NCI-H1417 treated with DMSO at 0.1 percent for 48 hours (cell line): ENCODE measurements at regions not wholly inside any gene's neighbourhood (a gene's known extent, or its start where the extent isn't known, plus 50 kb on each side); places are given as distances from the start of the nearest gene placed in this dataset.

Source experiments
- DNase-seq: peaks from one replicate; lab custom pipeline; 2025; lab: John Stamatoyannopoulos, UW

DNA sequence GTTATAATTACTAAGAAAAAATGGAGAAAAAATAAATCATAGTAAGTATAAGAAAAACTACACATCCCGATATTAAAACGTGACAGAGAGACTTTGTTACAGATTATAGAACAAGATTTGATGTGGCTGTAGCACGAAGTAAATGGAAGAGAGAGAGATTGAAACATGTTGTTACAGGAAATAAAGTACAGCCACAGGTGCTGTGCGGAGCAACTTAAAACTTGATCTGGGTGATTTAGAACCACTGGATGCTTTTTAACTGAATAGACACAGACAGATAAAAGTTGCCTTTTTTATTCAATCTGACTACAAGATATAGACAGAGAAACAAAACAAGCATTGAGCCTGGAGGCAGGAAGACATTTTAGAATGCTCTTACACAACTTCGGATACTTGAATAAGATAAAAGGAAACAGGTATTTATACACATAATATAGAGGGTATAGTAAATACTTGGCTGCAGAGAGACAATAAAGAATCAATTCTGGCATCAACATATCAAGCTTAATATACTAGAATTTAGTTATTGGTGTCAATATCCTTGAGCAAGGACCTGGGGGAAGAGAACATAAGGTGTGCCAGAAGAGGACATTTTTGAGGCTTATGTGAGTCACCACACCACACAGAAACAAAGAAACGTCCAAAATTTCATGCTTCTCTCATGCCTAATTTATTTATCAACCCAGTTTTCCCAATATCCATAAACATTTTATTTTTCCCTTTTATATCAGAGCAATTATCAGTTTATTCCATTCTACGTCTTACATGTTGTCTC is 548.5 kb downstream of the SLITRK1 start:
- no peak for DNase-seq

DNA sequence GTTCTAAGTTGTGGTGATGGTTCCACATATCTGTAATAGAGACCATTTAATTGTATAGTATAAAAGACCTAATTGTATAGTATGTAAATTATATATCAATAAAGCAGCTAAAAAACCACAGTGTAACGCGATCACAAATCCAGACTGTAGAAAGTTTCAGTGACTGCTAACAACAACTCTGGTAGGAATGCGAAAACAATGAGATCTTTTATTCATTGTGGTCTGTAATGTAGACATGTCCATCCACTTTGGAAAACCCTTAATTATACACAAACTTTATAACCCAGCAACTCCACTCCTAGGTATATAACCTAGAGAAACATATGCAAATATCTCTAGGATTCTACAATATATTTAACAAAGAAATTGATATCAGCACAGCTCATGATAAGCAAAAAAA is 549.5 kb downstream of the SLITRK1 start:
- no peak for DNase-seq

DNA sequence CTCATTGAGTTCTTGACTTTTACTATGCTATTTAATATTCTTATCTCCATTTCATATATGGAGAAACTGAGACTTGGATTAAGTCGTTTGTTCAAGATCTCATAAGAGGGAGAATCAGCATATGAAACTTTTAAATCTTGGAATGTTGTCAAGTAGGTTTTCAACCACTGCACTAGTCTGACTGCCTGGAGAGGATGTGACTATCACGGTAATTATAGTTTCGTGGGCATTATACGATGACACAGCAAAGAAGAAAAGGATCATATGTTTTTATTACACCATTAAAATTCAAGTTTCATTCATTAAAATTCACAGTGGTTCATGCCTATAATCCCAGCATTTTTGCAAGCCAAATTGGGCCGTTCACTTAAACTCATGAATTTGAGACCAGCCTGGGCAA is 555.2 kb downstream of the SLITRK1 start:
- no peak for DNase-seq

DNA sequence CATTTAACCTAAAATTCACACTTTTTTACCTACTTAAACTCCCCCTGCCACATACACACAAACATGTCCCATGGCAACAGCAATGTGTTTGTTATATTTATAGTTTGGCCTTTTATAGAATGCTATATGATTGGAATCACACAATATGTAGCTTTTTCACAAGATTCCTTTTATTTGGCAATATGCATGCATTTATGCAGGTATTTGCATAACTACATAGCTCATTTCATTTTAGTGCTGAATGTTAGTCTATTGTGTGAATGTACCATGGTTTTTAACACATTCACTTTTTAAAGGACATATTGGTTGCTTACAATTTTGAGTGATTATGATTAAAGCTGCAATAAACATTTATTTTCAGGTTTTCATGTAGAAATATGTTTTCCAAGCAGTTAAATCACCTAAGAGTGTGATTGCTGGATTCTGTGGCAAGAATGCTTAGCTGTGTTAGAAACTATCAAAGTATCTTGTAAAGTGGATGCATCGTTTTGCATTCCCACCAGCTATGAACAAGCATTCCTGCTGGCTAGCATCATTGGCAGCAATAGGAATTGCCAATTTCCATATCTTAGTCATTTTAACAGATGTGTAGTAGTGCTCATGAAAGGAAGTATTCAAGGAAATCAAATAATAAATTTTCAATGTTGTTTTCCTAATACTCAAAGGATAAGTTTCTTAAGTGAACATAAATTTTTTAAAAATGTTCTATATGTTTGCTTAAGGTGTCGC is 557.0 kb downstream of the SLITRK1 start:
- DNase-seq = no peak

DNA sequence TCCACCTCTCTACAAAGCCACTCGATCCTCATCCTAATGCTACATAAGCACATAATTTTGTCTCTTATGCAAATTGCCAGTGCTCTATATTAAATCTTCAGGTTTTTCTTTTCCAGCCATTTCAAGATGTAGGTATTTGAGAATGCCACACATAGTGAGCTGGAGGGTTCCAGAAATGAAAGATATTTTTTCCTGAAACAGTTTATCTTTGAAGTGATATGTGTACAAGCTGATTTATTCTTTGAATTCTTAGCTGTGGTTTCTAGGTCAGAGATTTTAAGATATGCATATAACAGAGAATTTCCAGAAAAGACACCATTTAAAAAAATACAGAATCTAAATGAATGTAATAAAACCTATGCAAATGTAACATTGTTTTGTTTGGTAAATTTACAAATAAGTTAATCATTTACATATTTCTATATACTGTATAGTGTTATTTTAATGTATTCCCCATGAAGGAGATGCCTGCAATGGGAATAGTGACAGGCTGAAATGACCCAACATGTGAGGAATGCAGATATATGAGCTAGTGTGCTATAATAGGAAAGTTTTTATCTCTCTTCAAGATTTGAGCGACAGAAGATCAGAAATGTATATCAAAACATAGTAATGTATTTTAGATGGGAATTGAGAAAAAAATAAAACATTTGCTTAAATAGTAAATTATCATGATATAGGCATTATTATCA is 570.2 kb downstream of the SLITRK1 start:
- DNase-seq = no peak

DNA sequence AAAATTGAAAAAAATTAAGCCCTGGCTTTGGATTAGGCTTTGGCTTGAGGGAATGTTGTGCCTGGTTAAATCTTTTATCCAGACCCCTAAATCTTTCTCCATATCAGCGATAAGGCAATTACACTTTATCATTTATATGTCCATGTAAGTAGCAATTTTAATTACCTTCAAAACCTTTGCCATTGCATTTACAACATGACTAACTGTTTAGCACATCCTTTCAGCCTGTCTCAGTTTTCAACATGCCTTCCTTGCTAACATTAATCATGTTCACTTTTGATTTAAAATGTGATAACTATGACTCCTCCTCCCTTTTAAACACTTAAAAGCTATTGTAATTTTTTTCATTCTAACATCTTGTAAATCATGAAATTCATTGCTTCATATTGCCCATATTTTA is 583.7 kb downstream of the SLITRK1 start:
- no peak for DNase-seq

DNA sequence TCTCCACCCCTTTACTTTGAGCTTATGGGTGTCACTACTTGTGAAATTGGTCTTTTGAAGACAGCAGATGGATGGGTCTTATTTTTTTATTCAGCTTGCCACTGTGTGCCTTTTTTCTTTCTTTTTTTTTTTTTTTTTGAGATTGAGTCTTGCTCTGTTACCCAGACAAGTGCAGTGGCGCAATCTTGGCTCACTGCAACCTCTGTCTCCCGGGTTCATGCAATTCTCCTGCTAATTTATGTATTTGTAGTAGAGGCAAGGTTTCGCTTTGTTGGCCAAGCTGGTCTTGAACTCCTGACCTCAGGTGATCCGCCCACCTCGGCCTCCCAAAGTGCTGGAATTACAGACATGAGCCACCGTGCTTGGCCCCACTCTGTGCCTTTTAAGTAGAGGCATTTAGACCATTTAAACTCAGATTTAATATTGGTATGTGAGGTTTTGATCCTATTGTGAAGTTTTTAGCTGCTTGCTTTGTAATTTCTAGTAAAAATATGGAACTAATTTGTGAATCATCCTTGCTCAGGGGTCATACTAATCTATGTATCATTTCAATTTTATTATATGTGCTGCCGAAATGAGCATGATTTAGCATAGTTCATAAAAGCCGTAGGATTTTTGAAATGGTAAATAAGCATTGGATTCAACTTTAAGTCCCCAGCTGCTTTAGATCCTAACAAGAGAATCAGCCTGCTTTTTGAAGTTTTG is 584.5 kb downstream of the SLITRK1 start:
- DNase-seq = no peak

DNA sequence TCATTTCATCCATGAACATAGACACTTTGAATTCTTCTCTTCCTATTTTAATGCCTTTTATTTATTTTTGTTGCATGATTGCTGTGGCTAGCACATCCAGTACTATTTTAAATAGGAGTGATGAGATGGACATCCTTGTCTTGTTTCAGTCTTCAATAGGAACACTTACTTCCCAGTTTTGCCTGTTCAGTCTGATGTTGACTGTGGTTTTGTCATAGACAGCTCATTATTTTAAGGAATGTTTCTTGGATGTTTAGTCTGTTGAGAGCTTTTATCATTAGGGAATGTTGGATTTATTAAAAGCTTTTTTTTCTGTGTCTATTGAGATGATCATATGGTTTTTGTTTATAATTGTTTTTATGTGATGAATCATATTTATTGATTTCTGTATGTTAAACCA is 586.6 kb downstream of the SLITRK1 start:
- no peak for DNase-seq

DNA sequence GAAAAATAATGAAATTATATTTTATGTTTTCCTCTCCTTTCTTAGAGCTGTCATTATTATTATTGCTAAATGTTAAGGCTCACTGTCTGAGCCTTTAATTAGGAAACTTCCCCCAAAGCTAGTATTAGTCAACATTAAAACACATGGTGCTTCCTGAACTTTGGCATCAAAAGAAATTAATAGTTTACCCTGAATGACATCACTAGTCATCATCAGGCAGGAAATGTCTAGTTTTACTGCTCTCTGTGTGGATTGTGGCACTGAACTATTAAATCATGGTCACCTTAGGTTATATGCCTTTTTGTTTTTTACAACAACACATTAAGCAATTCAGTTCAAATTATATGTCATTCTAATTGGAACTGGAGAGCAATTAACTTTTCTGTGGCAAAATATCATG is 595.5 kb downstream of the SLITRK1 start:
- no peak for DNase-seq

DNA sequence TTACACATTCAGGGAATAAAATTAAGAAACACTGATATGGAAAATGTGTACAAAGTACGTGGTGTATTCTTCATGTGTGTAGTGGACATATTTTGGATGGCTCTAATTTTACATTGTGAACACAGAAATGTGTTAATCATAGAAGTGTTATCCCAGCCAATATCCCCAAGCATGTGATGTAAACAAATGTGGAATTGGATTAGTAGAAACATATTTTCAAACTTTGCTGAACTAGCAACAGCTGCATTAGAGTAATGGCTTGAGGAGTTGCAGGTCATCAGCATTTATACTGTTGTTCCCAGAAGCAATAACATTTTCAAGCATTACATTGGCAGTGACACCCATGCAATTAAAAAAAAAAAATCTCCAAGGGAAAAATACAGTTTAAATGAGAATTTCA is 600.6 kb downstream of the SLITRK1 start:
- no peak for DNase-seq

DNA sequence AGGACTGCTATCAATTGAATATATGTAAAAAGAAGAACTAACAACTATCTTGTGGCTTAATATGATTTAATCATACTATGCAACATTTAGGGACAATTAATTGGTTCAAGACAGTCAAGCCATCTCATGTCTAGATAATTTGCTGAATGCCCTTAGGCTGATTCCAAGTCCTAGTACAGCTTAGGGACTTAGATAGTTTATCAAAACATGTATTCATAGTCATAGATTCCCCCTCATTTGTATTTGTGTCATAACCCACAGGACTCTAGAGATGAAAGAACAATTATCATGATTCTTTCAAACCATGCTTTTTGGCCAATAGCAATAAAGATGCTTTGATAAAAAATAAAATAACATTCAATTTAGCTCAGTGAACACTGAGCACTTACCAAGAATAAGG is 607.6 kb downstream of the SLITRK1 start:
- DNase-seq = no peak

DNA sequence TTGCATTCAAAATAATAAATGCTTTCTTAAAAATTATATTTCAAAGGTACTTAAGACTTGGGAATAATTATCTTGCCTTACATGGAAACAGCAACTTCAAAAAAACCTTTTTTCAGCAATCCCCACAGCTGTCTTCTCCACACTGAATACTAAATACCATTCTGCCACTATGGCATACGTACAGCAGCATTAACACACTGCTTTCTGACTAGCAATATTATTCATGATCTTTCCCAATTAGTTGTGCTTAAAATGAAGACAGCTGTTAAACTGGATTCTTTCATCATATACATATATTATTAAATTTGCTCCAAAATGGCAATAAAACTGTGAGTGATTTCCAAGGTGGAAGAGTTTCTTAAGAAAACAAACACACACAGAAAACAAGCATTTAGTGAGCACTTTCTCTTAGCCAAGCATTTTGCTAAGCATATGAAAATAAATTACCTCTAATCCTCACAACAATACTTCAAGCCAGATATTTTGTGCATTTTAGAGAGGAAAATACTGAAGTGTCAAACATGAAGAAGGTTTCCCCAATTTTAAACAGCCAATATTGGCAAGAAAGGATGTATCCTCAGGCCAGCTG is 609.5 kb downstream of the SLITRK1 start:
- DNase-seq = no peak

DNA sequence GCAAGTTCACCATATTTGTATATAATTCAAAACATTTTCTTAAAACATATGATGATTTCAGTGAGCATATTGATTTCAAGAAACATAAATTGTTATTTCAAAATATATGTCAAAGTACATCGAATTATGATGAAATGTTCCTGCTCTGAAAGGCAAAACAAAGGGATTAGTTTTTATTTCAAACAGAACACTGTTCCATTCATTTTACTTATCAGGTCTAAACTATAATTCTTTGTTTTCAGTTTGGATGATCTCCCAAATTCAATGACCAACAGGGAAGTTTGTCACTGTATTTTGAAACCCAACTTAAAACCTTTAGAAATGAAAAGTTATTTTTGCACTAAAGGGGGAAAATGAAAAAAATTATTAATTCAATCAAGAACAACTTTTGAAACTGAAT is 610.2 kb downstream of the SLITRK1 start:
- no peak for DNase-seq

DNA sequence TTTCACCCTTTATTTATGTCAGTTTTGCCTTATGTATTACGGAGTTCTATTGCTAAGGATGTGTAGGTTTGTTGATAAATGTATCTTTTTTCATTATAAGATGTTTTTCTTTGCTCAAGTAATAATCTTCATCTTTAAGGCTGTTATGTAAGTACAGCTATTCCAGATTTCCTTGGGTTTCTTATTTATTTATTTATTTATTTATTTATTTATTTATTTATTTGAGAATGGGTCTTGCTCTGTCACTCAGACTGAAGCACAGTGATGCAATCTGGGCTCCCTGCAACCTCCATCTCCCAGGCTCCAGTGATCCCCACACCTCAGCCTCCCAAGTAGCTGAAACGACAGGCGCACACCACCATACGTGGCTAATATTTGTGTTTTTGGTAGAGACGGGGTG is 617.0 kb downstream of the SLITRK1 start:
- DNase-seq = no peak

DNA sequence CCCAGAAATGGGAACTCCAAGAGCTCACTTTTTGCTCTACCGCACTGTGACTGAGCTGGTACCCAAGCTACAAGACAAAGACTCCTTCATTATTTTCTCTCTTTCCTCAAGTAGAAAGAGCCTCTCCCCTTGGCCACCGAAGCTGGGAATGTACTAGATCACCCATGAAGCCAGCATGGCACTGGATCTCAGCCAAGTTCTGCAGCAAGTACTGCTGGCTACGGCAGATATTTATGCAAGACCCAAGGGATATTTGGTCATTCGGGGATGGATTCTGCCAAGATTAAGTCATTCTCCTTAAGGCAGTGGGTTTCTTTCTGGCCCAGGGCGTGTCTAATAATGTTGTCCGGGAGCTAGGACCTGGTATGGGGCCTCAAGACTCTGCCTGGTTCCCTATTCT is 633.5 kb downstream of the SLITRK1 start:
- DNase-seq = no peak

DNA sequence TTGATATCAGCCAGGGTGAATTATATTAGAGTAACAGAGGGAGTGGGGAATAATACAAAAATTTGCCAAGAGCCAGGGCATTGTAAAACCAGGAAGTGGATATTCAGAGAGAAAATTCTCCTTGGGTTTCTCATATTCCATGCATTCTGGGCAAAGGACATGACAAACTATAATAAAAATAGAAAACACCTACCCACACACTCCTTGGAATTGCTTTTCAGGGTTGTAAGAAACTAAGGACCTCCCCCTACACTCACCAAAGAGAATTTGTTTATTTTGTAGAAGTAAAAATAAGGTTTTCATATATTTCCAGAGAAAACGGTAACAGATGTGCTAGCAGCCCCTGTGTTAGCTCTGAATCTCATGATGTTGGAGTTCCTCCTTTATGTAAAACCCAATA is 649.6 kb downstream of the SLITRK1 start:
- DNase-seq = no peak

DNA sequence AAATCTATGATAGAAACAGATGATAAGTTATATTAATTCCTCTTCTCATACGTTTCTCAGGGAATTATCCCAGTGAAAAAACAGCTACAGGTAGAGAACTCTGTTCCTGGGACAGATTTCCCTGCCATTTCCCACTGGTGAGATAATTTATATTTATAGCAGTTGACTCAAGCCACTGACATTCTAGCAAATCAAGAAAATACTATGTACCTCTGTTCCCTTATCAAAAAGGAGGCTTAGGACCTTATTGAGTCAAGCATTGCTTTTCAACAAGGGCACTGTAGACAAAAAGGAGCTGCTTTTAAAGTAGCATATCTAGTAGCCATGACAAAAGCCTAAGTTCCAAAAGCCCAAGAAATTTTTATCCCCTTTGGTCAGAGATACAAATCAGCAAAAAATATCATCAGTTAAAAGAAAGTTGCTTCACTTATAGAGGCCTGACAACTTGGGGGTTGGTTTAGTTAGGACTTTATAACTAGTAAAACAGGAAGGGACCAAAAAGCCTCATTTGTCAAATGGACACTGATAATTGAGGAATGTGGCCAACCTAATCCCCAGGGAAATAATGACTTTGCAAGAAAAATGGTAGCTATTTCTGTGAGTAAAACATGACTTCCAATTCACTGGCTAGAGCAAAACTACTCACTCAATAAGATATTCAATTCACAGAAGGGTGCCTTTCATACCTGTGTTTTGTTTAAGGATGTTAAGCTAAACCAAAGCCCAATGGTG is 652.5 kb downstream of the SLITRK1 start:
- no peak for DNase-seq

DNA sequence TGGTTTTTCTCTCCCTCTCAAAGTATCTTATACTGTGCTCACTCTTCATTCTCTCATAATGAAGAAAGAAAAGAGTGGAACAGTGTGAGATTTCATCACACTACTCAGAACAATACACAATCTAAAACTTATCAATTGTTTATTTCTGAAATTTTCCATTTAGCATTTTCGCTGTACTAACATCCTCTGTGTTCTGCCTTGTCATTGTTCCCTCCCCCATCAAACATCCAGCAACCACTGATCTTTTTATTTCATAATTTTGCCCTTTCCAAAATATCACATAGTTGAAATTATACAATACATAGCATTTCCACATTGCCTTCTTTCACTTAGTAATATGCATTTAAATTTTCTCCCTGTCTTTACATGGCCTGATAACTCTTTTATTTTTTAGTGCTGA is 658.7 kb downstream of the SLITRK1 start:
- no peak for DNase-seq

DNA sequence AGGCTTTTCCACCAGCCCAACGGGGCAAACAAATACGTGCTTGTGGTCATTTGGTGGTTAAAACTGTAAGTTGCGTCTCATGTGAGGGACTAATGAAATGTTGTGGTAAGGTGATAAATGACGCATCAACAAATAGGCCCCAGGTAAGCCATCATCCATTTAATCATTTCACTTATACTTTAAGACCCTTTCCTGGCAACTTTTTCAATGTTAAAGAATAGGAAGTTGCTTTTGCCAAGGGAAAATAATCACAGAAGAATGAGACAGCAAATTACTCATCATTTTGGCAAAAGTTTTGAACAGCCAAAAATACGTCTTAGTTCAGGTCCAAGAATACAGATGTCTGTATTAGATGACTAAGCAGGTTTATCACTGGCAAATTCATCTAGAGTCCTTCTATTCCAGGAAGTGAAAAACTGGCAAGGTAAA is 660.4 kb downstream of the SLITRK1 start:
- no peak for DNase-seq

DNA sequence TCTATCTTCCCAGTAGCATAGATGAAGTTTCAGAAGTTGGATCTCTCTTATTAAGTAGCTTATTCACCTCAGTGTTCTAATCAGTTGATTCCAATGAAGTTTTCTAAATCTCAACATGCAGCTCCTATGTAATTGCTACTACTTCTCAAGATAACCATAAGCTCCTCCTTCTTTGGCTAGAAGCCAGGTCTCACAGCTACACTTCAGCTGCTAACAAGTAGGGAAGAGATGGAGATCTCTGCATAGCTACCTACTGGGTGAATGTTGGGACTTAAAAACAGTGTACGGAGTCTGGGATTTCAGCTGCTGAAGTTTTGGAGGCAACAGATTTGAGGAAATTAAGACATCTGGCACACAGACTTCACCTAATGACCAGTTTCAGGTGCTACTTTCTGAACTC is 661.0 kb downstream of the SLITRK1 start:
- no peak for DNase-seq

DNA sequence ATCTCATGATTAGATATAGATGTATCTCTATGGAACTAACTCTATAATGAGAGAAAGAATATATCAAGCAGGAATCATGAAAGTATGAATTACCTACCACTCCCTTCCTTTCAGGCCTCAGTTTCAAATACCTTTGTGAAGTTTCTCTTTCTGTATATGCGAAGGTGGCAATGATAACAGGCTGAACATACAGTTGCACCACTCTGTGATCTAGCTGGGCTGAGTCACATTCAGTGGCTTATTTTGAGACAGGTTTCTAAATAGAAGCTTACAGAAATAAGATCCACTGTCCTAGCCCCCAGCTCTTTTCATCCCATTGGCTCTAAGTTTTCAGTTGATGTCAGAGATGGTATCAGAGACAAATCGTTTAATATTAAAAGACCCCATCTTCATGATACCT is 662.0 kb downstream of the SLITRK1 start:
- DNase-seq = no peak
